ENCODE measurements at regions not wholly inside any gene's neighbourhood (a gene's known extent, or its start where the extent isn't known, plus 50 kb on each side); places are given as distances from the start of the nearest gene placed in this dataset.

GRCh38 chr15:79582650-79583049 lies 150.5 kb downstream of the MINAR1 start:
- no peak for TF ChIP-seq NFIC (IDR thresholded peaks at IDR 0.05)
- TF ChIP-seq MAX (IDR thresholded peaks at IDR 0.05) = no peak
- TF ChIP-seq, protein P1, sequence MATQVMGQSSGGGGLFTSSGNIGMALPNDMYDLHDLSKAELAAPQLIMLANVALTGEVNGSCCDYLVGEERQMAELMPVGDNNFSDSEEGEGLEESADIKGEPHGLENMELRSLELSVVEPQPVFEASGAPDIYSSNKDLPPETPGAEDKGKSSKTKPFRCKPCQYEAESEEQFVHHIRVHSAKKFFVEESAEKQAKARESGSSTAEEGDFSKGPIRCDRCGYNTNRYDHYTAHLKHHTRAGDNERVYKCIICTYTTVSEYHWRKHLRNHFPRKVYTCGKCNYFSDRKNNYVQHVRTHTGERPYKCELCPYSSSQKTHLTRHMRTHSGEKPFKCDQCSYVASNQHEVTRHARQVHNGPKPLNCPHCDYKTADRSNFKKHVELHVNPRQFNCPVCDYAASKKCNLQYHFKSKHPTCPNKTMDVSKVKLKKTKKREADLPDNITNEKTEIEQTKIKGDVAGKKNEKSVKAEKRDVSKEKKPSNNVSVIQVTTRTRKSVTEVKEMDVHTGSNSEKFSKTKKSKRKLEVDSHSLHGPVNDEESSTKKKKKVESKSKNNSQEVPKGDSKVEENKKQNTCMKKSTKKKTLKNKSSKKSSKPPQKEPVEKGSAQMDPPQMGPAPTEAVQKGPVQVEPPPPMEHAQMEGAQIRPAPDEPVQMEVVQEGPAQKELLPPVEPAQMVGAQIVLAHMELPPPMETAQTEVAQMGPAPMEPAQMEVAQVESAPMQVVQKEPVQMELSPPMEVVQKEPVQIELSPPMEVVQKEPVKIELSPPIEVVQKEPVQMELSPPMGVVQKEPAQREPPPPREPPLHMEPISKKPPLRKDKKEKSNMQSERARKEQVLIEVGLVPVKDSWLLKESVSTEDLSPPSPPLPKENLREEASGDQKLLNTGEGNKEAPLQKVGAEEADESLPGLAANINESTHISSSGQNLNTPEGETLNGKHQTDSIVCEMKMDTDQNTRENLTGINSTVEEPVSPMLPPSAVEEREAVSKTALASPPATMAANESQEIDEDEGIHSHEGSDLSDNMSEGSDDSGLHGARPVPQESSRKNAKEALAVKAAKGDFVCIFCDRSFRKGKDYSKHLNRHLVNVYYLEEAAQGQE (IDR thresholded peaks at IDR 0.05; ENCODE audit: low read depth) = no peak

DNA sequence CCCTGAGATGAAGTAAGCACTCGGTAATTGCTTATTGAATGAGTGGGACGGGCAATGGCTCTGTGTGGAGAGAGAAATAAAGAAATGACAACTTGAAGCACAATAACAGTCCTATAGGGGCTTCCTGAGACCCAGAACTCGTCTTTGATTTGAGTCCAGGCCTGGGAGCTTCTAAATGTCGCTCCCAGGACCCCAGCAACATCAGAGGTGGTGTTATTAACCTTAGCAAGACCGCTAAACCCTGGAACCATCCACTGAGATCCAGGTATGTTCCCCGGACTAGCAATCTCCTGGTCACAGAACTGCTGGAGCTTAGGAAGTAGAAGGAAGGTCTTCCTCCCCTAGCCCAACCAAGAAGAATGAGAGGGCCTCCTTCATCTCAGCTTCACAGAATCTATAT lies 160.0 kb downstream of the MINAR1 start:
- TF ChIP-seq RAD21 (IDR thresholded peaks at IDR 0.05; ENCODE audit: low read depth) = no peak

- no peak for TF ChIP-seq TAF1 (IDR thresholded peaks at IDR 0.05; ENCODE audit: low read depth)
- no peak for TF ChIP-seq CEBPB (IDR thresholded peaks at IDR 0.05)
- TF ChIP-seq, protein P1 (IDR thresholded peaks at IDR 0.05; ENCODE audit: low read depth) = no peak
- no peak for TF ChIP-seq TEAD4 (IDR thresholded peaks at IDR 0.05)
- TF ChIP-seq NFIC (IDR thresholded peaks at IDR 0.05) = no peak
- no peak for TF ChIP-seq MAX (IDR thresholded peaks at IDR 0.05)
- TF ChIP-seq EP300 (IDR thresholded peaks at IDR 0.05; ENCODE audit: borderline replicate concordance) = no peak
- TF ChIP-seq RAD21 (IDR thresholded peaks at IDR 0.05; ENCODE audit: low read depth) = no peak
- TF ChIP-seq EGR1 (IDR thresholded peaks at IDR 0.05) = no peak
- TF ChIP-seq, protein P2, sequence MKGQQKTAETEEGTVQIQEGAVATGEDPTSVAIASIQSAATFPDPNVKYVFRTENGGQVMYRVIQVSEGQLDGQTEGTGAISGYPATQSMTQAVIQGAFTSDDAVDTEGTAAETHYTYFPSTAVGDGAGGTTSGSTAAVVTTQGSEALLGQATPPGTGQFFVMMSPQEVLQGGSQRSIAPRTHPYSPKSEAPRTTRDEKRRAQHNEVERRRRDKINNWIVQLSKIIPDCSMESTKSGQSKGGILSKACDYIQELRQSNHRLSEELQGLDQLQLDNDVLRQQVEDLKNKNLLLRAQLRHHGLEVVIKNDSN (IDR thresholded peaks at IDR 0.05) = no peak
- no peak for TF ChIP-seq TCF12 (IDR thresholded peaks at IDR 0.05; ENCODE audit: low read depth)
- no peak for TF ChIP-seq ZBTB7A (IDR thresholded peaks at IDR 0.05; ENCODE audit: low read depth)
- no peak for TF ChIP-seq YY1 (IDR thresholded peaks at IDR 0.05; ENCODE audit: low read depth)
Measured at GRCh38 chr15:79593119-79593869, 161.2 kb downstream of the MINAR1 start.

- TF ChIP-seq, protein P1 (IDR thresholded peaks at IDR 0.05; ENCODE audit: low read depth) = no peak
- TF ChIP-seq TAF1 (IDR thresholded peaks at IDR 0.05; ENCODE audit: low read depth) (no peak), YY1 (IDR thresholded peaks at IDR 0.05; ENCODE audit: low read depth) (no peak), CEBPB (IDR thresholded peaks at IDR 0.05) (no peak), CREB1 (IDR thresholded peaks at IDR 0.05; ENCODE audit: low read depth) (no peak), EP300 (IDR thresholded peaks at IDR 0.05; ENCODE audit: borderline replicate concordance) (no peak), FOXM1 (IDR thresholded peaks at IDR 0.05; ENCODE audit: borderline replicate concordance, low read depth) (no peak), ZBTB7A (IDR thresholded peaks at IDR 0.05; ENCODE audit: low read depth) (no peak), TEAD4 (IDR thresholded peaks at IDR 0.05) (no peak), MAX (IDR thresholded peaks at IDR 0.05) (no peak), TCF12 (IDR thresholded peaks at IDR 0.05; ENCODE audit: low read depth) (no peak), RAD21 (IDR thresholded peaks at IDR 0.05; ENCODE audit: low read depth) (no peak), NFIC (IDR thresholded peaks at IDR 0.05) (no peak)
- TF ChIP-seq, protein P2 (IDR thresholded peaks at IDR 0.05) = no peak
Measured at GRCh38 chr15:79595306-79595705, 163.2 kb downstream of the MINAR1 start.

All from Ishikawa (cell line).